K562 (cell line): ENCODE measurements at regions not wholly inside any gene's neighbourhood (a gene's known extent, or its start where the extent isn't known, plus 50 kb on each side); places are given as distances from the start of the nearest gene placed in this dataset.

ENCODE experiments used
- CTCF ChIP-seq, 3 experiments: IDR thresholded peaks in 2 of 3; conservative IDR thresholded peaks in 1 of 3; 2 replicates each; pipeline ENCODE4 v1.5.1; 2011 to 2012; ENCODE audit warnings: low read length in 3 of 3, mild to moderate bottlenecking in 3 of 3, control low read depth in 2 of 3, improper control_type of control experiment in 1 of 3, inconsistent platforms in 1 of 3, low read depth in 1 of 3, mixed read lengths in 1 of 3, moderate library complexity in 1 of 3; ENCODE audit not compliant: insufficient read depth in 2 of 3
- FOXK2 ChIP-seq, 2 experiments: fragments of 450-650 bp; IDR thresholded peaks in 1 of 2; conservative IDR thresholded peaks in 1 of 2; 2 replicates each; pipeline ENCODE4 v1.6.1; 2016; ENCODE audit warnings: low read depth in 2 of 2, mild to moderate bottlenecking in 1 of 2
- HDAC2 ChIP-seq: fragments of 450-650 bp; IDR thresholded peaks from 2 replicates; pipeline ENCODE4 v1.6.1; 2016; ENCODE audit warnings: mild to moderate bottlenecking
- HDAC6 ChIP-seq: IDR thresholded peaks from 2 replicates; pipeline ENCODE4 v1.6.1; 2012; ENCODE audit warnings: low read depth, mild to moderate bottlenecking, control low read depth, inconsistent platforms, low read length, moderate library complexity
- MGA ChIP-seq: fragments of 450-650 bp; IDR thresholded peaks from 2 replicates; pipeline ENCODE4 v1.6.1; 2016; ENCODE audit warnings: mild to moderate bottlenecking, moderate library complexity
- NCOA2 ChIP-seq, 2 experiments: fragments of 450-650 bp; IDR thresholded peaks; 2 replicates each; pipeline ENCODE4 v1.6.1; 2018; ENCODE audit warnings: mild to moderate bottlenecking in 2 of 2, moderate library complexity in 1 of 2; ENCODE audit not compliant: partially characterized antibody in 2 of 2
- POLR2AphosphoS5 ChIP-seq: IDR thresholded peaks from 2 replicates; pipeline ENCODE4 v1.6.1; 2011; ENCODE audit warnings: mild to moderate bottlenecking, low read depth, low read length, moderate library complexity; ENCODE audit not compliant: control insufficient read depth, insufficient read depth
- RFX5 ChIP-seq: IDR thresholded peaks from 2 replicates; pipeline ENCODE4 v1.6.1; 2011; ENCODE audit warnings: low read depth, mild to moderate bottlenecking, improper control_type of control experiment, low read length
- SMAD3 ChIP-seq: fragments of 450-650 bp; formaldehyde crosslinking; conservative IDR thresholded peaks from 2 replicates; pipeline ENCODE4 v1.4.0; 2020; ENCODE audit warnings: mild to moderate bottlenecking
- STAT5B ChIP-seq: fragments of 250-450 bp; sonication (Bioruptor Pico); IDR thresholded peaks from 2 replicates; pipeline ENCODE4 v1.8.0; 2021; ENCODE audit warnings: mild to moderate bottlenecking, inconsistent platforms
- ZFP91 ChIP-seq: sonication (generic); formaldehyde crosslinking; IDR thresholded peaks from 2 replicates; pipeline ENCODE4 v1.8.0; 2022; ENCODE audit warnings: mild to moderate bottlenecking, missing genetic modification reagents
- ZNF785 ChIP-seq: fragments of 250-450 bp; sonication (Bioruptor Pico); IDR thresholded peaks from 2 replicates; pipeline ENCODE4 v1.4.0; 2020; ENCODE audit warnings: mild to moderate bottlenecking
- ZZZ3 ChIP-seq: fragments of 450-650 bp; IDR thresholded peaks from 2 replicates; pipeline ENCODE4 v1.6.1; 2016; ENCODE audit warnings: antibody characterized with exemption, mild to moderate bottlenecking, moderate library complexity

GRCh38 chr16:49093939-49094338 is 187.7 kb downstream of the CBLN1 start:
- no peak for TF ChIP-seq ZFP91 (CRISPR knock-in tag)
- no peak for TF ChIP-seq RFX5
- TF ChIP-seq HDAC2 = no peak
- no peak for TF ChIP-seq SMAD3 (CRISPR knock-in tag)
- no peak for TF ChIP-seq FOXK2 (conservative IDR thresholded peaks at IDR 0.05 in 1 of 2, IDR thresholded peaks at IDR 0.05 in 1 of 2; ENCODE audit: low read depth in 2 of 2)
- no peak for TF ChIP-seq NCOA2 (IDR thresholded peaks at IDR 0.05; ENCODE audit: partially characterized antibody in 2 of 2)
- no peak for TF ChIP-seq ZNF785 (CRISPR knock-in tag)
- no peak for TF ChIP-seq MGA
- no peak for TF ChIP-seq HDAC6
- no peak for TF ChIP-seq ZZZ3
- no peak for TF ChIP-seq CTCF (IDR thresholded peaks at IDR 0.05 in 2 of 3, conservative IDR thresholded peaks at IDR 0.05 in 1 of 3; ENCODE audit: insufficient read depth in 2 of 3, low read depth in 1 of 3, low read length in 3 of 3)
- TF ChIP-seq POLR2AphosphoS5 = no peak
- no peak for TF ChIP-seq STAT5B (CRISPR knock-in tag)
